ACC112 (cell line): ENCODE measurements at regions not wholly inside any gene's neighbourhood (a gene's known extent, or its start where the extent isn't known, plus 50 kb on each side); places are given as distances from the start of the nearest gene placed in this dataset.

Experiments
- H2AFZ ChIP-seq: fragments of 200-600 bp; sonication (generic); one replicate; pipeline ENCODE4 v1.6.0; 2017; ENCODE audit warnings: antibody characterized with exemption, low read length; ENCODE audit not compliant: unreplicated experiment
- H3K27ac ChIP-seq: fragments of 200-600 bp; sonication (generic); 2 replicates; pipeline ENCODE4 v1.5.1; 2014; ENCODE audit warnings: low read depth, mild to moderate bottlenecking, antibody characterized with exemption, low read length, moderate library complexity
- H3K27me3 ChIP-seq: fragments of 200-600 bp; sonication (generic); 2 replicates; pipeline ENCODE4 v1.6.1; 2014; ENCODE audit warnings: mild to moderate bottlenecking, antibody characterized with exemption, low read length, moderate library complexity, mixed read lengths; ENCODE audit not compliant: insufficient read depth
- H3K36me3 ChIP-seq: fragments of 200-600 bp; sonication (generic); 2 replicates; pipeline ENCODE4 v1.6.1; 2016; ENCODE audit warnings: mild to moderate bottlenecking, antibody characterized with exemption, low read length, moderate library complexity, mixed read lengths; ENCODE audit not compliant: insufficient read depth
- H3K4me1 ChIP-seq: fragments of 200-600 bp; sonication (generic); one replicate; pipeline ENCODE4 v1.6.1; 2016; ENCODE audit warnings: low read length, mixed read lengths; ENCODE audit not compliant: insufficient read depth, unreplicated experiment, control insufficient read depth
- H3K4me3 ChIP-seq: fragments of 200-600 bp; sonication (generic); 2 replicates; pipeline ENCODE4 v1.5.1; 2014; ENCODE audit warnings: mild to moderate bottlenecking, low read depth, low read length
- H3K79me2 ChIP-seq: fragments of 200-600 bp; sonication (generic); one replicate; pipeline ENCODE4 v1.6.0; 2016; ENCODE audit warnings: low read length; ENCODE audit not compliant: control insufficient read depth, unreplicated experiment, insufficient read depth

DNA sequence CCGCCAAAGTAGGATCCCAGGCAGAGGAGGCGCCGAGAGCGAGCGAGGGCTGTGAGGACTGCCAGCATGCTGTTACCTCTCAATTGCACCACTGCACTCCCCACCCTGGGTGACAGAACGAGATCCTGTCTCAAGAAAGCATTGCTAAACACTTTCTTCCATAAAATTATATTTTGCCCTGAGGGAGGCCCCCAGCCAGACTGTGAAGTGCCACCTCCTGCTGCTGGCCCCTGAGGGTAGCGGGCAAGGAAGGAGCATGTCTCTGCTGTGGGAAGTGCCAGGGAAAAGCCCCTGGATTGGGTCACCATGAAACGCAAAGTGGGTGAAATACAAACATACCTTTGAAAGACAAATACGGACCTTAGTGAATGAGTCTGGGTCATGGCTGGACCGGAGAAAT lies 78.0 kb upstream of the AMZ2 start:
- no peak overlapping the region for H3K27ac ChIP-seq
- H3K4me1 ChIP-seq = no peaks in the 10 kb centered on the region
- H3K36me3 ChIP-seq = no peaks in the 10 kb centered on the region
- H2AFZ ChIP-seq = no peak overlapping the region
- no peaks in the 10 kb centered on the region for H3K79me2 ChIP-seq
- no peaks in the 10 kb centered on the region for H3K27me3 ChIP-seq
- no peak overlapping the region for H3K4me3 ChIP-seq

DNA sequence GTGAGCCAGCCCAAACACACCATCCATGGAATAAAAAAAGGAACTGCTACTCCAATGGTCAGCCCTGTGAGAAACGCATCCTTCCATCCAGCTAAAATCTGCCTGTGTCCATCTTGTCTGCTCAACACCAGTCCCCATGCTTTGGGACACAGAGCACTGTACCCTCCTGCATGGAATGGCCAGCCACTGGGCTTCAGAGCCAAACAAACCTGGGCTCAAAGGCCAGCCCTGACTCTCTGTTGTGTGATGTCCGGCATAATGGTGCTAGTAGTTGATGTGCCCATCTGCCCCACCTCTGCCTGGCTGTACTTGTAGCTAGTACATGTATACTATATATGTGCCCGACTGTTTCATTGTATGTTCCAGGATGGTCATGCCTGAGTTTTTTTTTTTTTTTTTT lies 77.6 kb upstream of the AMZ2 start:
- Histone ChIP-seq H3K79me2 (no peaks in the 10 kb centered on the region), H3K36me3 (no peaks in the 10 kb centered on the region), H3K4me1 (no peaks in the 10 kb centered on the region), H2AFZ (no peak overlapping the region), H3K4me3 (no peak overlapping the region), H3K27me3 (no peaks in the 10 kb centered on the region), H3K27ac (no peak overlapping the region)

DNA sequence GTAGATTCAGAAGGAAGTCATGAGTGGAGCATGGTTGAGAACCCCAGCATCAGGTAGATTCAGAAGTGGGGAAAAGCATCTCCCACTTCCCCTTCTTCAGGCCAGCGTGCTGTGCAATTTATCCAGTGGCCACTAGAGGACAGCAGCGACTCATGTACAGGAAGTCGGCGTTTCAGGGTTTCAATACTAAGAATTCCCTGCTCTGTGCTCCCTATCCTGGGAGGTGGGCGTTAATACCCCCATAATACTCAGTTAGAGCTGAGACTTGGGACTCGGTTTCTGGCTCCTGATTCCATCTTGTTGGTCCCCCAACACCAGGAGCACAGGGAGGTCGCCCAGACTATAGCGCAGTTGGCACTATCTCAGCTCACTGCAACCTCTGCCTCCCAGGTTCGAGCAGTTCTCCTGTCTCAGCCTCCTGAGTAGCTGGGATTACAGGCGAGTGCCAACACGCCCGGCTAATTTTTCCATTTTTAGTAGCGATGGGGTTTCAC lies 75.3 kb upstream of the AMZ2 start:
- H3K4me1 ChIP-seq = no peaks in the 10 kb centered on the region
- H3K36me3 ChIP-seq = no peaks in the 10 kb centered on the region
- H3K27ac ChIP-seq = no peak overlapping the region
- H3K27me3 ChIP-seq = no peaks in the 10 kb centered on the region
- H3K79me2 ChIP-seq = no peaks in the 10 kb centered on the region
- peak overlapping the region; percentile 44 for H2AFZ ChIP-seq
- no peak overlapping the region for H3K4me3 ChIP-seq

DNA sequence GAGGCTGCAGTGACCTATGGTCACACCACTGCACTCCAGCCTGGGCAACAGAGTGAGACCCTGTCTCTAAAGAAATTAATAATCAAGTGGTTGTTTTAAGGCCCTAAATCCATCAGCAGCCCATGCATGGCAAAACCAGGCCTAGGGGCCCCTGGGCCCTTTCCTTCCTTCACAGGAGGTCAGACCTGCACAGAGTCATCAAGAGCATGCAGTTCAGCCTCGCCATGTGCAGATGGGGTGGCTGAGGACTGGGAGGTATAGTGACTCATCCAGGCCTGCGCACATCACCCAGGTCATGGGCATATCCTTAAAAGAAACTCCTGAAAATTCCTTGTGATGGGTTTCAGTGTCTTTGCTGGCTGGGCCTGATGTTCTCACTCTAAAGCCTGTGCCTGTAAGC lies 72.4 kb upstream of the AMZ2 start:
- no peak overlapping the region for H3K4me3 ChIP-seq

DNA sequence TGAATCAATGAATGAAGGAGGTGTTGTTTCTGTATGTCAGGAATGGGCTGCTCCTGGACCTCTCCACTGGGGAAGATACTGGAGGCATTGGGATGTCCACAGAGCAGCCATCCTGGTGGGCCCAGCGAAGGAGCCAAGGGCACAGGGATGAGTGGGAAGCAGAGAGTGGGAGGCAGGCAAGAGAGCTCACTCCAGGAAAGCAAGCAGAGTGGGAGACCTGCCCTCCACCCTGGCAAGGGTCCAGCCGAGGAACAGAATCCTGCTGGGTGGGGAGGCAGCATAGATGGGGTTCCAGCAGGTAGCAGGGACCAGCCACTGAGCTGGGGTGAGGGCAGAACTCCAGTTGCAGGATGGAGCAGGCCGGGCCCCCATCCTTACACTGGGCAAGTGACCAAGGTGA lies 71.9 kb upstream of the AMZ2 start:
- H3K36me3 ChIP-seq = no peaks in the 10 kb centered on the region
- H3K27ac ChIP-seq = no peak overlapping the region
- no peaks in the 10 kb centered on the region for H3K4me1 ChIP-seq
- no peaks in the 10 kb centered on the region for H3K27me3 ChIP-seq
- H3K4me3 ChIP-seq = no peak overlapping the region
- H2AFZ ChIP-seq = no peak overlapping the region
- H3K79me2 ChIP-seq = no peaks in the 10 kb centered on the region

More for the DNA sequence above, 72.4 kb upstream of the AMZ2 start:
- Histone ChIP-seq H3K27ac (no peak overlapping the region), H3K79me2 (no peaks in the 10 kb centered on the region), H3K36me3 (no peaks in the 10 kb centered on the region), H2AFZ (no peak overlapping the region), H3K27me3 (no peaks in the 10 kb centered on the region), H3K4me1 (no peaks in the 10 kb centered on the region)

DNA sequence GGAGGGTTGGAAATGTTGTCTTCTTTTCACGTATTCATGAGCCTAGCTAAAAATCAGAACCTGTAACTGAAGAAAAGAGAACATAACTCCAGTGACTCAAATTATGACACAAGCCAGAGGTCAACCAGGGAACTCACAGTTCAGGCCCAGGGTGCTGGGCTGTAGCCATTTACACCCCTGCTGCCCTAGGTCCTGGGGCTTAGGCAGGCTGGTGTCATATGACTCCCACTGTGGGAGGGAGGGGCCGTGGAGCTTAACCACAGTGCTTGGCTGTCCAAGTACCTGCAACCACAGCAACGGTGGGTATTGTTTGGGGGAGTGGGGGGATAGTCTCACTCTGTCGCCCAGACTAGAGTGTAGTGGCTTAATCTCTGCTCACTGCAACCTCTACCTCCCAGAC lies 71.1 kb upstream of the AMZ2 start:
- no peaks in the 10 kb centered on the region for H3K36me3 ChIP-seq
- no peak overlapping the region for H3K4me3 ChIP-seq
- H2AFZ ChIP-seq = no peak overlapping the region
- H3K4me1 ChIP-seq = no peaks in the 10 kb centered on the region
- no peaks in the 10 kb centered on the region for H3K79me2 ChIP-seq
- H3K27ac ChIP-seq = no peak overlapping the region
- no peaks in the 10 kb centered on the region for H3K27me3 ChIP-seq

DNA sequence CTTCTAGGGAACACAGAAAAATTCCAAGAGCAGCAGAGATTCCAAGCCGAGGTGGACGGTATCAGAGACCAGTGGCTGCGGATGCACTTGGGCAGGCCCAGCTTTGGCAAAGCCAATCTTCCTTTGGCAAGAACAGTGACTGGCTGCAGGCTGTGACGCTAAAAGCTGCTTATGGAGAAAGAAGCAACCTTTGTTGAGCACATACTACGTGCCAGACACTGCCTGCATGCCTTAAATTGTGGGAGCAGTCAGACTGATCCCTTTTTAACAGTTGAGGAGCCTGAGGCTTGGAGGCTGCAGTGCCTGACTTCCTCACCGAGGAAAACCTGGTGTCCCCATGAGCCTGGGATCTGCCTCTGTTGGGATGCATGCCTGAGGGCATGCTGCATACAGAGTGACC lies 69.0 kb upstream of the AMZ2 start:
- no peaks in the 10 kb centered on the region for H3K4me1 ChIP-seq
- H3K27me3 ChIP-seq = no peaks in the 10 kb centered on the region
- H3K79me2 ChIP-seq = no peaks in the 10 kb centered on the region
- H3K27ac ChIP-seq = no peak overlapping the region
- H3K4me3 ChIP-seq = no peak overlapping the region
- no peak overlapping the region for H2AFZ ChIP-seq
- H3K36me3 ChIP-seq = no peaks in the 10 kb centered on the region

DNA sequence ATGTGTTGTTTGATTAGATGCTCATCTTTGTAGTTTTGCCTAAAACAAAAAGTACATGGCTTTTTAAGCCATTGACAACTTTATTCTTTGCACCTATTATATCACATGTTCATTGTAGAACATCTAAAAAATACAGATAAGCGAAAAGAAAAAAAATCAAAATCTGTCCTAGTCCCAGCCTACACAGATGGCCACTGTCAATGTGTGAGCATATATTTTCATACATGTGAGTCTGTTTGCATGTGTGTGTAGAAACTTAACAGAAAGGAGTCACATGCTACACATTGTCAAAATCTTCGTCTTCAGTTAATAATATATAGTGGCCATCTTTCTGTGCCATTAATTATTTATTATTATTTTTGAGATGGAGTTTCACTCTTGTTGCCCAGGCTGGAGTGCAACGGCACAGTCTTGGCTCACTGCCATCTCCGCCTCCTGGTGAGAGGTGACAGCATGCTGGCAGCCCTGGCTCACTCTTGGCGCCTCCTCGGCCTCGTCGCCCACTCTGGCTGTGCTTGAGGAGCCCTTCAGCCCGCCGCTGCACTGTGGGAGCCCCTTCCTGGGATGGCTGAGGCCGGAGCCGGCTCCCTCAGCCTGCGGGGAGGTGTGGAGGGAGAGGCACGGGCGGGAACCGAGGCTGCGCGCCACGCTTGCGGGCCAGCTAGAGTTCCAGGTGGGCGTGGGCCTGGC lies 68.5 kb upstream of the AMZ2 start:
- Histone ChIP-seq H3K27me3 (no peaks in the 10 kb centered on the region), H3K27ac (no peak overlapping the region), H3K4me1 (no peaks in the 10 kb centered on the region), H2AFZ (no peak overlapping the region), H3K4me3 (no peak overlapping the region), H3K36me3 (no peaks in the 10 kb centered on the region), H3K79me2 (no peaks in the 10 kb centered on the region)

DNA sequence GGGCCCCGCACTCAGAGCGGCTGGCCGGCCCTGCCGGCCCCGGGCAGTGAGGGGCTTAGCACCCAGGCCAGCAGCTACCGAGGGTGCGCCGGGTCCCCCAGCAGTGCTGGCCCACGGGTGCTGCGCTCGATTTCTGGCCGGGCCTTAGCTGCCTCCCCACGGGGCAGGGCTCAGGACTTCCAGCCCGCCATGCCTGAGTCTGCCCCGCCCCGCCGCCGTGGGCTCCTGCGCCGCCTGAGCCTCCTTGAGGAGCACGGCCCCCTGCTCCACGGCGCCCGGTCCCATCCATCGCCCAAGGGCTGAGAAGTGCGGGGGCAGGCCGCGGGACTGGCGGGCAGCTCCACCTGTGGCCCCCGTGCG lies 67.9 kb upstream of the AMZ2 start:
- Histone ChIP-seq H3K4me1 (no peaks in the 10 kb centered on the region), H3K27ac (no peak overlapping the region), H3K79me2 (no peaks in the 10 kb centered on the region), H3K27me3 (no peaks in the 10 kb centered on the region), H3K4me3 (no peak overlapping the region), H2AFZ (no peak overlapping the region), H3K36me3 (no peaks in the 10 kb centered on the region)

DNA sequence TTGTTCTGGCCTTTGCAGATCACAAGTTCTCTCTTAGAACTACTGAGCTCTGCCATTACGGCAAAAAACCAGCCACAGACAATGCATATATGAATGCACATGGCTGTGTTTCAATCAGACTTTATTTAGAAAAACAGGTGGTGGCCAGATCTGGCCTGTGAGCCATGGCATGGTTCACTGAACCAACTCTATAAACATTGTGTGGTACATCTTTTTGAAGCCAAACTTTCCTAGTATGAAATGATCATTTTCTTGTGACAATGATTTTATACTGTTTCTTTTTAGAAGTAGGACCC lies 65.9 kb upstream of the AMZ2 start:
- H3K79me2 ChIP-seq = no peaks in the 10 kb centered on the region
- H2AFZ ChIP-seq = no peak overlapping the region
- H3K27me3 ChIP-seq = no peaks in the 10 kb centered on the region
- no peak overlapping the region for H3K27ac ChIP-seq
- no peak overlapping the region for H3K4me3 ChIP-seq
- H3K36me3 ChIP-seq = no peaks in the 10 kb centered on the region
- H3K4me1 ChIP-seq = no peaks in the 10 kb centered on the region

DNA sequence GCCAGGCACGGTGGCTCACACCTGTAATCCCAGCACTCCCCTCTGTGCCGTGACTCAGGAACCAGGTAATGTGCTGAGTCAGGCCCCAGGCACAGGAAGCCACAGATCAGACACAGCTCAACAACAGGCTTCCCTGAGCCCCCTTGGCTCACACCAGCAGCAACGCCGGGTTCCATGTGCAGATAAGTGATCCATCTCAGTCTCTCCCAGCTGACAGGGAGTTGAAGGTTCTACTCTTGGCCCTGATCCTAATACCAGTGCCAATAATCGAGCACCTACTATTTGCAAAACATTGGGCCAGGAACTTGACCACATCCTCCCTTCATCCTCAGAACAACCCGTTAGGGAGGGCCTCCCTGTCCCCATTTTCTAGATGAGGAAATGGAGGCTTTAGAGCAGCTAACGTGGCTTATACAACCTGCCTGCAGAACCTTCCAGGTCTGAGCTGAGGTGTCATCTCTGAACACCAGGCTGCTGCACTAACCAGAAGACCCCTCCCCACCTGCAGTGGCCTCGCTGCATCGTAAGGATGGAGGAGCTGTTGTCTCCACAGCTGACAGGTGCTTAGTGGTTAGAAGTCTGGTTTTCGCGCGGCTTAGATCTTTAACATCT lies 64.8 kb upstream of the AMZ2 start:
- Histone ChIP-seq H3K4me3 (no peak overlapping the region), H3K79me2 (no peaks in the 10 kb centered on the region), H3K27me3 (no peaks in the 10 kb centered on the region), H2AFZ (no peak overlapping the region), H3K4me1 (no peaks in the 10 kb centered on the region), H3K27ac (no peak overlapping the region), H3K36me3 (no peaks in the 10 kb centered on the region)
